SK-N-SH (cell line): ENCODE measurements at regions not wholly inside any gene's neighbourhood (a gene's known extent, or its start where the extent isn't known, plus 50 kb on each side); places are given as distances from the start of the nearest gene placed in this dataset.

ENCODE experiments used
- CTCF ChIA-PET: fragments of 300-600, 350-600 bp; formaldehyde crosslinking; extraction: SDS; loops from one replicate; lab custom pipeline; 2021; lab: Yijun Ruan, JAX
- POLR2A ChIA-PET: fragments of 350-600 bp; sonication (Branson Sonifier 250); formaldehyde crosslinking; extraction: SDS; loops from one replicate; lab custom pipeline; 2020; ENCODE audit warnings: antibody characterized with exemption, inconsistent platforms; lab: Yijun Ruan, JAX
- DNase-seq: peaks from one replicate; pipeline ENCODE4 v3.0.0; 2012
- H2AFZ ChIP-seq: fragments of 200-600 bp; sonication (generic); 2 replicates; pipeline ENCODE4 v1.8.1; 2016; ENCODE audit warnings: antibody characterized with exemption, mild to moderate bottlenecking, low read depth
- H3F3A ChIP-seq: fragments of 200-600 bp; sonication (generic); replicated peaks from 2 replicates; pipeline ENCODE3; 2016; ENCODE audit warnings: antibody characterized with exemption, mild to moderate bottlenecking; ENCODE audit not compliant: insufficient read depth
- H3K27ac ChIP-seq, 2 experiments: fragments of 200-500 bp in 1 of 2; fragments of 200-600 bp in 1 of 2; sonication (Bioruptor generic) in 1 of 2; sonication (generic), shearing (Covaris generic) in 1 of 2; 2 replicates each; pipeline versions ENCODE4 v1.5.1 to v1.6.1; 2014 to 2016; ENCODE audit warnings: low read depth in 2 of 2, inconsistent platforms in 1 of 2, low read length in 1 of 2, mild to moderate bottlenecking in 1 of 2, mixed read lengths in 1 of 2
- H3K27me3 ChIP-seq: fragments of 200-600 bp; sonication (generic), shearing (Covaris generic); 2 replicates; pipeline ENCODE4 v1.6.1; 2016; ENCODE audit warnings: mixed run types; ENCODE audit not compliant: insufficient read depth
- H3K36me3 ChIP-seq, 2 experiments: fragments of 200-500 bp in 1 of 2; fragments of 200-600 bp in 1 of 2; sonication (Bioruptor generic) in 1 of 2; sonication (generic) in 1 of 2; replicated peaks in 1 of 2; 2 replicates each; pipeline versions ENCODE3 to v1.5.1; 2014 to 2016; ENCODE audit warnings: low read length in 1 of 2, mild to moderate bottlenecking in 1 of 2; ENCODE audit not compliant: insufficient read depth in 2 of 2, control insufficient read depth in 1 of 2
- H3K4me1 ChIP-seq, 2 experiments: fragments of 200-500 bp in 1 of 2; fragments of 200-600 bp in 1 of 2; sonication (Bioruptor generic) in 1 of 2; sonication (generic), shearing (Covaris generic) in 1 of 2; 2 replicates each; pipeline versions ENCODE4 v1.5.1 to v1.6.1; 2014 to 2016; ENCODE audit warnings: low read depth in 1 of 2, low read length in 1 of 2, mixed run types in 1 of 2; ENCODE audit not compliant: insufficient read depth in 2 of 2, control insufficient read depth in 1 of 2
- H3K4me2 ChIP-seq: fragments of 200-600 bp; sonication (generic), shearing (Covaris generic); 2 replicates; pipeline ENCODE4 v1.6.1; 2017; ENCODE audit warnings: mixed run types
- H3K4me3 ChIP-seq, 2 experiments: fragments of 200-500 bp in 1 of 2; fragments of 200-600 bp in 1 of 2; sonication (Bioruptor generic) in 1 of 2; sonication (generic), shearing (Covaris generic) in 1 of 2; 2 replicates each; pipeline versions ENCODE4 v1.5.1 to v1.8.1; 2014 to 2016; ENCODE audit warnings: low read depth in 2 of 2, inconsistent platforms in 1 of 2, low read length in 1 of 2, mild to moderate bottlenecking in 1 of 2, mixed read lengths in 1 of 2, moderate library complexity in 1 of 2
- H3K79me2 ChIP-seq: fragments of 200-600 bp; sonication (generic); 2 replicates; pipeline ENCODE4 v1.8.1; 2017; ENCODE audit warnings: mild to moderate bottlenecking; ENCODE audit not compliant: insufficient read depth
- H3K9ac ChIP-seq: fragments of 200-600 bp; sonication (generic); 2 replicates; pipeline ENCODE4 v1.6.1; 2017; ENCODE audit warnings: mixed run types
- H3K9me2 ChIP-seq: fragments of 200-600 bp; sonication (generic); 2 replicates; pipeline ENCODE4 v1.6.1; 2017; ENCODE audit warnings: mixed run types
- H3K9me3 ChIP-seq: fragments of 200-600 bp; sonication (generic); 2 replicates; pipeline ENCODE4 v1.6.1; 2017; ENCODE audit warnings: mixed run types, mild to moderate bottlenecking, moderate library complexity
- H4K20me1 ChIP-seq: fragments of 200-600 bp; sonication (generic); 2 replicates; pipeline ENCODE4 v1.6.1; 2017; ENCODE audit warnings: mild to moderate bottlenecking, mixed run types; ENCODE audit not compliant: insufficient read depth
- CHD2 ChIP-seq: fragments of 150-350 bp; IDR thresholded peaks from 2 replicates; pipeline ENCODE4 v1.6.1; 2018; ENCODE audit warnings: low read length; ENCODE audit not compliant: partially characterized antibody
- ELF1 ChIP-seq: IDR thresholded peaks from 2 replicates; pipeline ENCODE4 v1.4.0; 2012
- EP300 ChIP-seq, 2 experiments: IDR thresholded peaks; 2 replicates each; pipeline versions ENCODE4 v1.4.0 to v1.6.1; 2012; ENCODE audit warnings: borderline replicate concordance in 1 of 2, low read depth in 1 of 2, low read length in 1 of 2
- EZH2phosphoT487 ChIP-seq: fragments of 200-600 bp; sonication (generic); IDR thresholded peaks from 2 replicates; pipeline ENCODE4 v1.6.1; 2017; ENCODE audit warnings: low read depth, mixed run types, mild to moderate bottlenecking, antibody characterized with exemption, moderate library complexity, borderline replicate concordance
- FOSL2 ChIP-seq: IDR thresholded peaks from 2 replicates; pipeline ENCODE4 v1.4.0; 2012; ENCODE audit warnings: low read depth, mild to moderate bottlenecking, moderate library complexity, borderline replicate concordance
- GABPA ChIP-seq: IDR thresholded peaks from 2 replicates; pipeline ENCODE4 v1.4.0; 2012; ENCODE audit warnings: low read depth, mild to moderate bottlenecking
- GATA2 ChIP-seq: sonication (generic); formaldehyde crosslinking; IDR thresholded peaks from 2 replicates; pipeline ENCODE4 v1.5.0; 2020; ENCODE audit warnings: mild to moderate bottlenecking, missing genetic modification reagents
- IRF3 ChIP-seq: fragments of 150-350 bp; IDR thresholded peaks from 2 replicates; pipeline ENCODE4 v1.6.1; 2016; ENCODE audit warnings: mild to moderate bottlenecking, low read depth, low read length
- JUND ChIP-seq: IDR thresholded peaks from 2 replicates; pipeline ENCODE4 v1.4.0; 2012
- MEF2A ChIP-seq: IDR thresholded peaks from 2 replicates; pipeline ENCODE4 v1.4.0; 2012; ENCODE audit warnings: low read depth, borderline replicate concordance
- NFIC ChIP-seq: IDR thresholded peaks from 2 replicates; pipeline ENCODE4 v1.4.0; 2012; ENCODE audit warnings: borderline replicate concordance
- POLR2AphosphoS5 ChIP-seq: IDR thresholded peaks from 2 replicates; pipeline ENCODE4 v1.6.1; 2012; ENCODE audit warnings: low read depth, low read length
- TCF12 ChIP-seq: IDR thresholded peaks from 2 replicates; pipeline ENCODE4 v1.4.0; 2012
- YY1 ChIP-seq: IDR thresholded peaks from 2 replicates; pipeline ENCODE4 v1.4.0; 2012; ENCODE audit warnings: low read depth, mild to moderate bottlenecking
- WGBS: methylation state at CpG from one replicate; pipeline ENCODE4 v1.1.6; 2017; ENCODE audit warnings: low lambda C conversion rate; 5-methylcytosine and 5-hydroxymethylcytosine counted together
- TF ChIP-seq, protein P1 (sequence below): fragments of 200-600 bp; sonication (generic); IDR thresholded peaks from 2 replicates; pipeline ENCODE4 v1.6.1; 2017; ENCODE audit warnings: antibody characterized with exemption, mild to moderate bottlenecking, moderate library complexity

GRCh38 chrX:106436691-106437090 is 175.1 kb upstream of the RADX start:
- Histone ChIP-seq H3F3A (no peaks in the 10 kb centered on the region), H3K4me3 (no peak overlapping the region), H3K9me2 (no peaks in the 10 kb centered on the region), H4K20me1 (no peaks in the 10 kb centered on the region), H3K27me3 (no peaks in the 10 kb centered on the region; the same call in 1 of the 2 replicates), H3K4me1 (no peaks in the 10 kb centered on the region), H3K79me2 (no peaks in the 10 kb centered on the region), H3K36me3 (no peaks in the 10 kb centered on the region), H3K9ac (no peak overlapping the region), H3K27ac (no peak overlapping the region), H3K9me3 (no peaks in the 10 kb centered on the region), H2AFZ (no peak overlapping the region), H3K4me2 (no peak overlapping the region)
- TF ChIP-seq JUND: no peak
- no peak for TF ChIP-seq POLR2AphosphoS5
- WGBS: 0% methylated on average over 4 of the region's 4 CpGs
- no peak for DNase-seq
- ChIA-PET CTCF (no interaction called here), POLR2A (no interaction called here)

DNA sequence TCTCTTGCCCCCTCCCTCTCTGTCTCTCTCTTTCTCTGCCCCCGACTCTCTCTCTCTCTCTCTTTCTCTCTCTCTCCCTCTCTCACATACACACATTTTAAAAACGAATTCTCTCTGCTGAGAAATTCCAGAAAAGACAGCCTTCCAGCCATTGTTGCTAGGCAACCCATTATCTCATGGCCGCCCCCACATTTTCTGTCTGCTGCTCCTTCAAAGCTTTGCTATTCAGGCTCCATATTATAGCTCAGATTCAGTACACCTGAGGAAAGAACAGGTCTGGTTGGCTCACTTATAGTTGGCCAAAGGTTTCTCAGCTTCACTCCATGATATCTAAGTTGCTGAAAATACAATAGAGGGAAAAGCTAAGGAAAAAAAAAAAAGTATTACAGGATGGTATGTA is 174.4 kb upstream of the RADX start:
- Histone ChIP-seq H2AFZ (no peak overlapping the region), H3K36me3 (no peaks in the 10 kb centered on the region), H4K20me1 (no peaks in the 10 kb centered on the region), H3K4me3 (no peak overlapping the region)
- under 1% methylated on average over 3 of the region's 3 CpGs for WGBS
- no peak for TF ChIP-seq FOSL2
- TF ChIP-seq YY1: no peak
- TF ChIP-seq EZH2phosphoT487: no peak
- TF ChIP-seq, all 33 proteins: peak for 0
- H3K27ac ChIP-seq: no peak overlapping the region
- ChIA-PET POLR2A (no interaction called here), CTCF (no interaction called here)
- no peak for DNase-seq
- H3K27me3 ChIP-seq: no peaks in the 10 kb centered on the region; the same call in 1 of the 2 replicates
- H3K9me2 ChIP-seq: no peaks in the 10 kb centered on the region
- H3K4me2 ChIP-seq: no peak overlapping the region
- H3K4me1 ChIP-seq: no peaks in the 10 kb centered on the region
- H3K9ac ChIP-seq: no peak overlapping the region
- H3K79me2 ChIP-seq: no peaks in the 10 kb centered on the region
- no peaks in the 10 kb centered on the region for H3K9me3 ChIP-seq
- no peaks in the 10 kb centered on the region for H3F3A ChIP-seq

DNA sequence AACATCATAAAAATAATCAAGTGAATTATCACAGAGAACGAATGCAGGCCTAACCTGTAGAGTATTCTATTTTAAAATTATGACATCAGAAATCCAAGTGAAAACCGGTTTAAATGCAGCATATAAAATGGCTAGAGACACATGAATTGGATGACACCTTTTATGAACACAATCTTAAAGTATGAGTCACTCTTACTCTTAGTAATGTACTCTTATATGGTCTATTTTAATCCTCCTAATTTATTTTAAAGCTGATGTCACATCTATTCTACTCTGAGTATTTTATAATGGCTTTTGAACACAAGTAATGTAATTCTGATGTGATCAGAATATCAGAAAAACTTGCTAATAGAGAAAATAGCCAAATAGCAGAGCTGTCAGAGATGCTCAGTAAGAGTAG is 161.4 kb upstream of the RADX start:
- Histone ChIP-seq H3K27me3 (no peaks in the 10 kb centered on the region), H3K79me2 (no peaks in the 10 kb centered on the region), H2AFZ (no peak overlapping the region), H3K4me1 (no peaks in the 10 kb centered on the region), H3K36me3 (no peaks in the 10 kb centered on the region), H3F3A (no peaks in the 10 kb centered on the region), H3K9me2 (no peaks in the 10 kb centered on the region), H3K27ac (no peak overlapping the region), H3K4me2 (no peak overlapping the region), H3K9me3 (no peaks in the 10 kb centered on the region), H4K20me1 (no peaks in the 10 kb centered on the region), H3K4me3 (no peak overlapping the region), H3K9ac (no peak overlapping the region)
- WGBS: 2% methylated on average over 2 of the region's 2 CpGs
- ChIA-PET POLR2A (no interaction called here), CTCF (no interaction called here)
- DNase-seq: no peak
- TF ChIP-seq JUND (no peak), MEF2A (no peak)

DNA sequence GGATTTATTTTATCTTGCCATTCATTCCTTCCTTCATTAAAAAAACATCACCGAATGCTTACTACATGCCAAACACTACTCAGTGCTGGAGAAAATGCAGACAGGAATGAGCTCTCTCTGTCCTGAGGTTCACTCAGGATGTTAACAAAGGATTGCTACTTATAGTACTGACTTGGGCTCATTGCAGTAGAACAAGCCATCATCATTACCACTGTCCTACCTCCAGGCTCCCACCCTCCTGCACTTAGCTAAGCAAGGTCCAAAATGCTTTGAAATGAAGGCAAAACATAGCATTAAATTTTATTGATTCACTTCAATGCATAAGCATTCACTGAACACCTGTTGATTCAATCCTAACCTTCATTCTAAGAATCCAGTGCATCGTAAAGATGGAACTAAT is 159.8 kb upstream of the RADX start:
- Histone ChIP-seq H3K79me2 (no peaks in the 10 kb centered on the region), H4K20me1 (no peaks in the 10 kb centered on the region), H3K4me3 (no peak overlapping the region), H3K4me1 (no peaks in the 10 kb centered on the region), H3K9me3 (no peaks in the 10 kb centered on the region), H3K9ac (no peak overlapping the region), H3K4me2 (no peak overlapping the region), H3K27ac (no peak overlapping the region), H3K27me3 (no peaks in the 10 kb centered on the region), H3K9me2 (no peaks in the 10 kb centered on the region), H3F3A (no peaks in the 10 kb centered on the region), H3K36me3 (no peaks in the 10 kb centered on the region), H2AFZ (no peak overlapping the region)
- ChIA-PET POLR2A (no interaction called here), CTCF (no interaction called here)
- no peak for DNase-seq
- WGBS: 26% methylated on average over 2 of the region's 2 CpGs
- TF ChIP-seq NFIC: no peak
- TF ChIP-seq EP300 (IDR thresholded peaks at IDR 0.05; ENCODE audit: borderline replicate concordance in 1 of 2, low read depth in 1 of 2, low read length in 1 of 2): no peak
- TF ChIP-seq IRF3: no peak
- no peak for TF ChIP-seq TCF12
- no peak for TF ChIP-seq GABPA
- no peak for TF ChIP-seq CHD2
- TF ChIP-seq JUND: no peak
- TF ChIP-seq ELF1: no peak
- no peak for TF ChIP-seq GATA2 (CRISPR knock-in tag)
- TF ChIP-seq, protein P1, sequence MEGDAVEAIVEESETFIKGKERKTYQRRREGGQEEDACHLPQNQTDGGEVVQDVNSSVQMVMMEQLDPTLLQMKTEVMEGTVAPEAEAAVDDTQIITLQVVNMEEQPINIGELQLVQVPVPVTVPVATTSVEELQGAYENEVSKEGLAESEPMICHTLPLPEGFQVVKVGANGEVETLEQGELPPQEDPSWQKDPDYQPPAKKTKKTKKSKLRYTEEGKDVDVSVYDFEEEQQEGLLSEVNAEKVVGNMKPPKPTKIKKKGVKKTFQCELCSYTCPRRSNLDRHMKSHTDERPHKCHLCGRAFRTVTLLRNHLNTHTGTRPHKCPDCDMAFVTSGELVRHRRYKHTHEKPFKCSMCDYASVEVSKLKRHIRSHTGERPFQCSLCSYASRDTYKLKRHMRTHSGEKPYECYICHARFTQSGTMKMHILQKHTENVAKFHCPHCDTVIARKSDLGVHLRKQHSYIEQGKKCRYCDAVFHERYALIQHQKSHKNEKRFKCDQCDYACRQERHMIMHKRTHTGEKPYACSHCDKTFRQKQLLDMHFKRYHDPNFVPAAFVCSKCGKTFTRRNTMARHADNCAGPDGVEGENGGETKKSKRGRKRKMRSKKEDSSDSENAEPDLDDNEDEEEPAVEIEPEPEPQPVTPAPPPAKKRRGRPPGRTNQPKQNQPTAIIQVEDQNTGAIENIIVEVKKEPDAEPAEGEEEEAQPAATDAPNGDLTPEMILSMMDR: no peak
